ENCODE measurements at regions not wholly inside any gene's neighbourhood (a gene's known extent, or its start where the extent isn't known, plus 50 kb on each side); places are given as distances from the start of the nearest gene placed in this dataset.

DNA sequence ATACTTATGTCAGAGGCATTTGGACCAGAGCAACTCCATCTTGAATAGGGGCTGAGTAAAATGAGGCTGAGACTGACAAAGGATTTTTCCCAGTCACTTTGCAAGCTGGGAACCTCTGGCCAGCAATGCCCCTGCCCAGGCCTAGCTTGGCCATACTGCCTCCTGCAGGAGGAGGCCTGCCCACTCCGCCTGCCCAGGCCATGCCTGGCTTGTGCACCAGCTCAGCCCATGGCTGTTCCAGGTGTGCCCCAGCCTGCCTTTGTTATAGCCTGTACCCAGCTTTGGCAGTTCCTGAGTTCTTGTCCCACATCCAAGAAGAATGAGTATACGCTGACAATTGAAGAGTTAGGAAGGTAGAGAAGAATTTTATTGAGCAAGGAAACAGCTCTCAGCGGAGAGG, 176.1 kb downstream of the AASDH start:
- TF ChIP-seq ZBTB33 (IDR thresholded peaks at IDR 0.05; ENCODE audit: borderline replicate concordance, low read depth) (no peak), POLR2AphosphoS5 (IDR thresholded peaks at IDR 0.05; ENCODE audit: low read depth, low read length) (no peak), SIN3A (IDR thresholded peaks at IDR 0.05; ENCODE audit: borderline replicate concordance, low read depth, low read length) (no peak), EP300 (IDR thresholded peaks at IDR 0.05; ENCODE audit: borderline replicate concordance in 1 of 2, low read depth in 1 of 2, low read length in 1 of 2) (no peak), TAF1 (IDR thresholded peaks at IDR 0.05; ENCODE audit: borderline replicate concordance, low read depth, low read length) (no peak), RCOR1 (IDR thresholded peaks at IDR 0.05; ENCODE audit: low read length) (no peak), GATA2 (CRISPR knock-in tag; IDR thresholded peaks at IDR 0.05) (no peak), MXI1 (IDR thresholded peaks at IDR 0.05; ENCODE audit: low read depth, low read length) (no peak), NRF1 (IDR thresholded peaks at IDR 0.05; ENCODE audit: low read depth, low read length) (no peak)
- TF ChIP-seq, protein P1, sequence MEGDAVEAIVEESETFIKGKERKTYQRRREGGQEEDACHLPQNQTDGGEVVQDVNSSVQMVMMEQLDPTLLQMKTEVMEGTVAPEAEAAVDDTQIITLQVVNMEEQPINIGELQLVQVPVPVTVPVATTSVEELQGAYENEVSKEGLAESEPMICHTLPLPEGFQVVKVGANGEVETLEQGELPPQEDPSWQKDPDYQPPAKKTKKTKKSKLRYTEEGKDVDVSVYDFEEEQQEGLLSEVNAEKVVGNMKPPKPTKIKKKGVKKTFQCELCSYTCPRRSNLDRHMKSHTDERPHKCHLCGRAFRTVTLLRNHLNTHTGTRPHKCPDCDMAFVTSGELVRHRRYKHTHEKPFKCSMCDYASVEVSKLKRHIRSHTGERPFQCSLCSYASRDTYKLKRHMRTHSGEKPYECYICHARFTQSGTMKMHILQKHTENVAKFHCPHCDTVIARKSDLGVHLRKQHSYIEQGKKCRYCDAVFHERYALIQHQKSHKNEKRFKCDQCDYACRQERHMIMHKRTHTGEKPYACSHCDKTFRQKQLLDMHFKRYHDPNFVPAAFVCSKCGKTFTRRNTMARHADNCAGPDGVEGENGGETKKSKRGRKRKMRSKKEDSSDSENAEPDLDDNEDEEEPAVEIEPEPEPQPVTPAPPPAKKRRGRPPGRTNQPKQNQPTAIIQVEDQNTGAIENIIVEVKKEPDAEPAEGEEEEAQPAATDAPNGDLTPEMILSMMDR (IDR thresholded peaks at IDR 0.05) = no peak
